ENCODE measurements at regions not wholly inside any gene's neighbourhood (a gene's known extent, or its start where the extent isn't known, plus 50 kb on each side); places are given as distances from the start of the nearest gene placed in this dataset.

GRCh38 chr1:194209920-194210319 is 1023.5 kb upstream of the B3GALT2 start:
- SMC1A ChIA-PET (ENCODE audit: uncharacterized antibody, unreplicated experiment) = no interaction called here
- intact Hi-C loops (cut with micrococcal nuclease; ENCODE audit: unreplicated experiment) (no loop called here), in situ Hi-C loops (cut with MboI) (no loop called here)
- no peak for DNase-seq (ENCODE audit: low read depth, low spot score)
- no peaks in the 10 kb centered on the region for H3K4me1 ChIP-seq (ENCODE audit: control insufficient read depth, insufficient read depth, low read length)
- BruUV-seq (replicated peaks) = no TSS peak
- H3K9me3 ChIP-seq (replicated peaks; ENCODE audit: control insufficient read depth, insufficient read depth, low read length) = no peaks in the 10 kb centered on the region
- H4K20me1 ChIP-seq (ENCODE audit: control insufficient read depth, insufficient read depth) = no peaks in the 10 kb centered on the region
- H3K79me2 ChIP-seq (ENCODE audit: control insufficient read depth, insufficient read depth, low read length) = no peaks in the 10 kb centered on the region
- TF ChIP-seq NBN (IDR thresholded peaks at IDR 0.05) (no peak), CBX3 (IDR thresholded peaks at IDR 0.05; ENCODE audit: borderline replicate concordance, low read depth) (no peak), TARDBP (IDR thresholded peaks at IDR 0.05; ENCODE audit: borderline replicate concordance) (no peak), ATF3 (IDR thresholded peaks at IDR 0.05; ENCODE audit: borderline replicate concordance, extremely low read depth, low read depth, low read length) (no peak), SMAD1 (IDR thresholded peaks at IDR 0.05; ENCODE audit: low read depth, partially characterized antibody) (no peak), MXI1 (IDR thresholded peaks at IDR 0.05; ENCODE audit: low read depth, low read length) (no peak), RBBP5 (conservative IDR thresholded peaks at IDR 0.05) (no peak), NR2C2 (IDR thresholded peaks at IDR 0.05; ENCODE audit: borderline replicate concordance, control insufficient read depth, insufficient read length, low read depth) (no peak), RFX5 (IDR thresholded peaks at IDR 0.05; ENCODE audit: low read depth, low read length) (no peak), BCLAF1 (IDR thresholded peaks at IDR 0.05) (no peak)
- TF ChIP-seq, protein P1, sequence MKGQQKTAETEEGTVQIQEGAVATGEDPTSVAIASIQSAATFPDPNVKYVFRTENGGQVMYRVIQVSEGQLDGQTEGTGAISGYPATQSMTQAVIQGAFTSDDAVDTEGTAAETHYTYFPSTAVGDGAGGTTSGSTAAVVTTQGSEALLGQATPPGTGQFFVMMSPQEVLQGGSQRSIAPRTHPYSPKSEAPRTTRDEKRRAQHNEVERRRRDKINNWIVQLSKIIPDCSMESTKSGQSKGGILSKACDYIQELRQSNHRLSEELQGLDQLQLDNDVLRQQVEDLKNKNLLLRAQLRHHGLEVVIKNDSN (IDR thresholded peaks at IDR 0.05; ENCODE audit: borderline replicate concordance, extremely low read length, insufficient read depth, low read depth, low read length) = no peak
- no peaks in the 10 kb centered on the region for H3K27me3 ChIP-seq (replicated peaks in 1 of 2; ENCODE audit: control insufficient read depth in 2 of 2, insufficient read depth in 2 of 2, low read length in 1 of 2)
- POLR2A ChIA-PET = no interaction called here
- FAIRE-seq = no peak
- H3K4me3 ChIP-seq = no peak overlapping the region
- CTCF ChIA-PET = no interaction called here
- H3K9ac ChIP-seq (ENCODE audit: control insufficient read depth, insufficient read depth, low read length) = no peak overlapping the region
- H3K27ac ChIP-seq (ENCODE audit: control insufficient read depth, insufficient read depth) = no peak overlapping the region
- H3K4me2 ChIP-seq (ENCODE audit: control insufficient read depth, insufficient read depth) = no peak overlapping the region
- RAD21 ChIA-PET (ENCODE audit: unreplicated experiment) = no interaction called here
- no peak overlapping the region for H2AFZ ChIP-seq (ENCODE audit: control insufficient read depth, low read depth, low read length)
- H3K36me3 ChIP-seq (ENCODE audit: control insufficient read depth in 2 of 2, insufficient read depth in 2 of 2, low read length in 1 of 2) = no peaks in the 10 kb centered on the region
- no peak for ATAC-seq
